NCI-H1048 (cell line): ENCODE measurements at regions not wholly inside any gene's neighbourhood (a gene's known extent, or its start where the extent isn't known, plus 50 kb on each side); places are given as distances from the start of the nearest gene placed in this dataset.
"Not testable (repeated sequence)": the region's sequence is repeated elsewhere in the genome, so short reads cannot be mapped to it uniquely, and the experiment has no call there.

ENCODE experiments used
- DNase-seq: peaks from one replicate; lab custom pipeline; 2025; lab: John Stamatoyannopoulos, UW

- DNase-seq: no peak
Observed at GRCh38 chr18:28512357-28512756, 335.4 kb upstream of the CDH2 start.

- DNase-seq: no peak
Observed at GRCh38 chr18:28511413-28511821, 334.5 kb upstream of the CDH2 start.

GRCh38 chr18:28510210-28510609 is 333.3 kb upstream of the CDH2 start:
- no peak for DNase-seq

GRCh38 chr18:28504066-28504465 is 327.1 kb upstream of the CDH2 start:
- DNase-seq: no peak

- DNase-seq: no peak
Observed at GRCh38 chr18:28494151-28494550, 317.2 kb upstream of the CDH2 start.

GRCh38 chr18:28485918-28486317 is 309.0 kb upstream of the CDH2 start:
- no peak for DNase-seq

- no peak for DNase-seq
Observed at GRCh38 chr18:28485210-28485801, 308.4 kb upstream of the CDH2 start.

- no peak for DNase-seq
Observed at GRCh38 chr18:28478531-28478930, 301.6 kb upstream of the CDH2 start.

- no peak for DNase-seq
Observed at GRCh38 chr18:28476302-28476701, 299.4 kb upstream of the CDH2 start.

GRCh38 chr18:28469946-28470345 is 293.0 kb upstream of the CDH2 start:
- DNase-seq: no peak

GRCh38 chr18:28468901-28469300 is 292.0 kb upstream of the CDH2 start:
- DNase-seq: no peak

- DNase-seq: no peak
Observed at GRCh38 chr18:28466204-28466603, 289.3 kb upstream of the CDH2 start.

GRCh38 chr18:28459587-28459986 is 282.7 kb upstream of the CDH2 start:
- no peak for DNase-seq

- DNase-seq: no peak
Observed at GRCh38 chr18:28458751-28459150, 281.8 kb upstream of the CDH2 start.

- no peak for DNase-seq
Observed at GRCh38 chr18:28457784-28458183, 280.9 kb upstream of the CDH2 start.

- DNase-seq: no peak
Observed at GRCh38 chr18:28455971-28456370, 279.0 kb upstream of the CDH2 start.

GRCh38 chr18:28439870-28440269 is 262.9 kb upstream of the CDH2 start:
- DNase-seq: no peak

GRCh38 chr18:28438381-28438780 is 261.5 kb upstream of the CDH2 start:
- no peak for DNase-seq

- no peak for DNase-seq
Observed at GRCh38 chr18:28432339-28432738, 255.4 kb upstream of the CDH2 start.

- no peak for DNase-seq
Observed at GRCh38 chr18:28425886-28426285, 249.0 kb upstream of the CDH2 start.

GRCh38 chr18:28422577-28422976 is 245.6 kb upstream of the CDH2 start:
- DNase-seq: no peak

GRCh38 chr18:28421950-28422349 is 245.0 kb upstream of the CDH2 start:
- not testable (repeated sequence) for DNase-seq

- no peak for DNase-seq
Observed at GRCh38 chr18:28412521-28412920, 235.6 kb upstream of the CDH2 start.

- DNase-seq: no peak
Observed at GRCh38 chr18:28411806-28412205, 234.9 kb upstream of the CDH2 start.

GRCh38 chr18:28409811-28410210 is 232.9 kb upstream of the CDH2 start:
- DNase-seq: no peak
